ENCODE measurements at regions not wholly inside any gene's neighbourhood (a gene's known extent, or its start where the extent isn't known, plus 50 kb on each side); places are given as distances from the start of the nearest gene placed in this dataset.

- WGBS, 2 donors: 60 to 63% methylated on average over 8 of the region's 8 CpGs
- DNase-seq: peak; percentile 23
- no peaks in the 10 kb centered on the region for H3K4me1 ChIP-seq
- peak overlapping the region in 1 of 2 donors; percentile 31 for H3K4me3 ChIP-seq
- no peaks in the 10 kb centered on the region for H3K9me3 ChIP-seq
- intact Hi-C loops (cut with DNase I; ENCODE audit: low total_unique reads): no loop called here
- H3K27me3 ChIP-seq: no peaks in the 10 kb centered on the region
- TF ChIP-seq CTCF (IDR thresholded peaks at IDR 0.05): no peak
- no peak overlapping the region for H3K27ac ChIP-seq
- H3K36me3 ChIP-seq (ENCODE audit: low read depth, missing control alignments): no peaks in the 10 kb centered on the region
These were observed 244.3 kb upstream of the PUM3 start for GRCh38 chr9:3088219-3088618.

DNA sequence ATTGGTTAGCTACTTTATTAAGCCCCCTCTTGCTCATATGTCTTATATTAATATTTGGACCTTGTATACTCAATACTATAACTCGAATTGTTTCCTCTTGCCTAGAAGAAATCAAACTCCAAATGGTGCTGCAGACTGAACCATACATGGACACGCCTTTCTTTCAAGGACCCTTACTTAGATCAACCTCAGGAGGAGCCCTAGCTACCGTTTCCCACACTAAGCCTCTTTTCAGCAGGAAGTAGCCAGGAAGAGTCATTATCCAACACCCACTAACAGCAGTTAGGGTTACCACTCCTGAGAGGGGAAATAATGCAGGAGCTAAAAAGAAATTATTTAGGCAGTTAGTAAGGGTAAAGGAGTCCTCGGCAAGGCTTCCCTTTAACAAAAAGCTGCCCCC, 243.8 kb upstream of the PUM3 start:
- 48 to 66% methylated on average over 4 of the region's 4 CpGs for WGBS, 2 donors

DNA sequence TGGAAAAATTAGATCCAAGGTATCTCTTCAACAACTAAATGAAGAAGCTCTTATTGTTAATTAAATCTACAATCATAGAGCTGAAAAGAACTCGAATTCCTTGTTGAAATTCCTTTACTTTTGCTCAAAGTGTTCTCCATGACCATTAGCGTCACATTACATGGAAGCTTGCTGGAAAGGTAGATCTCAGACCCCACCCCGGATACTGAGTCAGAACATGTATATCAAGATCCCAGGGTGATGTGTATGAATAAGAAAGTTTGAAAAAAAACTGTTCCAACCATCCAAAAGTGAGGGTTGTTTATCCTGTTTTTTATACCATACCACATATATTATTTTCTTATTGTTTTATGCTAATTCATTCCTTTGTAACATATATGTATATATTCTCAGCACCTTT, 237.1 kb upstream of the PUM3 start:
- intact Hi-C loops (cut with DNase I; ENCODE audit: low total_unique reads): no loop called here
- Histone ChIP-seq H3K27ac (no peak overlapping the region), H3K4me1 (no peaks in the 10 kb centered on the region), H3K27me3 (no peaks in the 10 kb centered on the region), H3K4me3 (no peak overlapping the region), H3K9me3 (no peaks in the 10 kb centered on the region), H3K36me3 (ENCODE audit: low read depth, missing control alignments) (no peaks in the 10 kb centered on the region)
- TF ChIP-seq CTCF (IDR thresholded peaks at IDR 0.05): no peak
- no peak for TF ChIP-seq POLR2A (IDR thresholded peaks at IDR 0.05)
- WGBS, 2 donors: 82 to 86% methylated on average over 3 of the region's 3 CpGs
- DNase-seq: no peak

More for the DNA sequence above, 243.8 kb upstream of the PUM3 start:
- H3K9me3 ChIP-seq: no peaks in the 10 kb centered on the region
- peak overlapping the region in 1 of 2 donors; percentile 31 for H3K4me3 ChIP-seq
- no peak for TF ChIP-seq POLR2A (IDR thresholded peaks at IDR 0.05)
- TF ChIP-seq CTCF (IDR thresholded peaks at IDR 0.05): no peak
- intact Hi-C loops (cut with DNase I; ENCODE audit: low total_unique reads): no loop called here
- H3K4me1 ChIP-seq: no peaks in the 10 kb centered on the region
- no peak overlapping the region for H3K27ac ChIP-seq
- DNase-seq: no peak
- no peaks in the 10 kb centered on the region for H3K27me3 ChIP-seq
- H3K36me3 ChIP-seq (ENCODE audit: low read depth, missing control alignments): no peaks in the 10 kb centered on the region

GRCh38 chr9:3074247-3074646, 230.4 kb upstream of the PUM3 start:
- Histone ChIP-seq H3K4me1 (no peaks in the 10 kb centered on the region), H3K27me3 (no peaks in the 10 kb centered on the region), H3K4me3 (no peak overlapping the region), H3K36me3 (ENCODE audit: low read depth, missing control alignments) (no peaks in the 10 kb centered on the region), H3K27ac (no peak overlapping the region), H3K9me3 (no peaks in the 10 kb centered on the region)
- TF ChIP-seq POLR2A (IDR thresholded peaks at IDR 0.05) (no peak), CTCF (IDR thresholded peaks at IDR 0.05) (no peak)
- intact Hi-C loops (cut with DNase I; ENCODE audit: low total_unique reads): no loop called here
- no peak for DNase-seq
- WGBS, 2 donors: 82 to 90% methylated on average over 5 of the region's 5 CpGs

- intact Hi-C loops (cut with DNase I; ENCODE audit: low total_unique reads): no loop called here
- H3K4me3 ChIP-seq: no peak overlapping the region
These were observed 222.7 kb upstream of the PUM3 start for GRCh38 chr9:3066591-3066990.

More at GRCh38 chr9:3066591-3066990, 222.7 kb upstream of the PUM3 start:
- Histone ChIP-seq H3K27me3 (no peaks in the 10 kb centered on the region), H3K4me1 (no peaks in the 10 kb centered on the region), H3K36me3 (ENCODE audit: low read depth, missing control alignments) (no peaks in the 10 kb centered on the region), H3K27ac (no peak overlapping the region), H3K9me3 (no peaks in the 10 kb centered on the region)
- no peak for DNase-seq
- WGBS, 2 donors: 24 to 30% methylated on average over 1 of the region's 1 CpG
- TF ChIP-seq CTCF (IDR thresholded peaks at IDR 0.05): no peak
- TF ChIP-seq POLR2A (IDR thresholded peaks at IDR 0.05): no peak

Data from testis (tissue), 2 donors.